GM12891 (cell line): ENCODE measurements at regions not wholly inside any gene's neighbourhood (a gene's known extent, or its start where the extent isn't known, plus 50 kb on each side); places are given as distances from the start of the nearest gene placed in this dataset.

Source experiments
- DNase-seq: peaks from one replicate; pipeline ENCODE4 v3.0.0; 2011; ENCODE audit warnings: low spot score; ENCODE audit not compliant: insufficient read length
- FAIRE-seq: peaks from 2 replicates; lab custom pipeline; 2011; peaks lifted over from hg19 to GRCh38; lab: Jason Lieb, UNC
- PAX5 ChIP-seq: IDR thresholded peaks from 2 replicates; pipeline ENCODE4 v1.6.1; 2011; ENCODE audit warnings: low read length, moderate library complexity, mild to moderate bottlenecking; ENCODE audit not compliant: insufficient read depth, severe bottlenecking
- POLR2A ChIP-seq: IDR thresholded peaks from 2 replicates; pipeline ENCODE4 v1.6.1; 2011; ENCODE audit warnings: low read depth, low read length, control low read depth
- POLR2AphosphoS5 ChIP-seq: IDR thresholded peaks from 2 replicates; pipeline ENCODE4 v1.6.1; 2011; ENCODE audit warnings: low read depth, low read length, control low read depth
- POU2F2 ChIP-seq: IDR thresholded peaks from 2 replicates; pipeline ENCODE4 v1.6.1; 2011; ENCODE audit warnings: low read depth, mild to moderate bottlenecking, control low read depth, low read length, moderate library complexity
- SPI1 ChIP-seq: IDR thresholded peaks from 2 replicates; pipeline ENCODE4 v1.6.1; 2011; ENCODE audit warnings: low read depth, low read length, control low read depth
- TAF1 ChIP-seq: IDR thresholded peaks from 2 replicates; pipeline ENCODE4 v1.6.1; 2011; ENCODE audit warnings: low read depth, low read length, control low read depth

DNA sequence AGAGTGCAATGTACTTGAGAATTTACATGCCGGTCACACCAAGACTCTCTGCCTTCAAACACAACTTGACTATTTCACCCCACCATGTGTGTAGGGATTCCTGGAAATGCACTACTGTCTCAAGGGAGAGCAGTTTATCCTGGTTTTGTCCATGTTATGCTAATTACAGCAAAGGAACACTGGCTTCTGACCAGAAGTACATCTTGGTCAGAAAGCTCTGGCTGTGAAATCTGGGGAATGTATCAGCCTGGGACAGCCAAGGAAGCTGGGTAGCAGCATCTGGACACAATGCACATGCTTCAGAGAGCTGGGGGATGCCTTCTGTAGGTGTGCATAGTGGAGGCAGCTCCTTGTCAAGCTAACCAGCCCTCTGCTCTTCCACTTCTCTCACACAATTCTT is 1432.6 kb upstream of the TENM3 start:
- FAIRE-seq (no peak), DNase-seq (no peak)
- no peak for TF ChIP-seq POLR2A
- TF ChIP-seq SPI1, result no peak
- TF ChIP-seq POU2F2, result no peak
- TF ChIP-seq TAF1, result no peak
- no peak for TF ChIP-seq POLR2AphosphoS5
- no peak for TF ChIP-seq PAX5

DNA sequence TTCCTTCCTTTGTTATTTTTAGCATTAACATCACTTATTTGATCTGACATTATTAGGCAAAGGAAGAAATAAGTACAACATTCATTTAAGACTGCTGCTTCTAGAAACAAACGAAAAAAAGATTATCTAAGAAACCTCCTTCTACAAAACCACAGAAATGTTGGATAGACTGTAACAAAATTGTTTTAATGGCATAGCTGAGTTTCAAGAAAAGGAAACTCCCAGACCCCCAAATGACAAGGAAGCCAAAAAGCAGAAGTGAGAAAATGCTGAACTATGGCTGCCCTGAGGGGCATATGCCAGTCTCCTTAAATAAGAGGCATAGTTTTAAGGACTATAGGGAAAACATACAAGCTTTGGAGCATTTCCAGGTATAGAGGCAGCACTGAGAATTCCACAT is 1431.6 kb upstream of the TENM3 start:
- TF ChIP-seq POU2F2 (no peak), SPI1 (peak; percentile 86), PAX5 (no peak)
- FAIRE-seq (no peak), DNase-seq (no peak)

- no peak for TF ChIP-seq POLR2AphosphoS5
- TF ChIP-seq TAF1, result no peak
- no peak for TF ChIP-seq POU2F2
- no peak for TF ChIP-seq POLR2A
- no peak for DNase-seq
These were observed 1430.4 kb upstream of the TENM3 start for GRCh38 chr4:180812783-180813182.

DNA sequence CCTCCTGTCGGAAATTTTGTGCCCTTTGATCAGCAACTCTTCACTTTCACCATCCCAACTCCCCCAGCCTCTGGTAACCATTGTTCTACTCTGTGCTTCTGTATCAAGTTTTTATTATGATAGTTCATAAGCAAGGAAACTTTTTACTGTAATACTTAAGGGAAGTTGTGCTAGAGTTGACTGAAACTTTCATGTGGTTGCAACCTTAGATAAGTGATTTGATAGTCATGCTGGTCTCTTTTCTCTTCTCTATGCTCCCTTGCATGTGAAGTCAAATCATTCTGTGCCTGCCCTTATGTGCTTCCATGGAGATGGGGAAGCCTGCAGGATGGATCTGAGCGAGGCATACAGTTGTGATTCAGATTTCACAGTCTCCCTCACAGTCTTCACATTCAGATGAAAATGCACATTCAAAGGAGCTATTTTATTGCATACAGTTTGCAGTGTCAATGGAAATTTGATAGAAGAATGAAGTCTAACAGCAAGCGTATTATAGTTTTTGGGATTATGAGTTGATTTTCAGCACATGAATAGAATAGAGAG is 1428.3 kb upstream of the TENM3 start:
- FAIRE-seq (no peak), DNase-seq (no peak)
- no peak for TF ChIP-seq POU2F2
- TF ChIP-seq SPI1, result no peak
- TF ChIP-seq PAX5, result no peak
- TF ChIP-seq POLR2AphosphoS5, result no peak
- no peak for TF ChIP-seq TAF1
- TF ChIP-seq POLR2A, result no peak

More at GRCh38 chr4:180812783-180813182, 1430.4 kb upstream of the TENM3 start:
- FAIRE-seq, result no peak

DNA sequence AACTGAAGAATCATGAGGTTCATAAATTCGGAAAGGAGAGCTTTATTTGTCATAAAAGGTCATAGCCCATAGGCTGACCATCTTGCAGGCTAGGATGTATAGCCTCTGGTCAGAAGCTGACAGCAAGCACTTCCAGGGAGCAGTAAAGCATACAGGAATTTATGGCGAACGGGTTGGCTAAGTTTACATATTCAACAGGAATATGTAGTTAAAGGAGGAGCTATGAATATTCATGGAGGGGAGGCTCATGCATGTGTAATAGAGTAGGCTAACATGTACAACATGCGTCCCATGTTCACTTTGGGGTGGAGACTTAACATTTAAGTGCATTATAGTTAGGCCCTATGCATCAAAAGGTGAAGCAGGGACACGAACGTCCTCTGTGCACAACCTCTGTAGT is 1425.7 kb upstream of the TENM3 start:
- FAIRE-seq, result no peak
- DNase-seq, result no peak
- TF ChIP-seq SPI1, result no peak
- TF ChIP-seq PAX5, result no peak
- no peak for TF ChIP-seq POLR2A
- no peak for TF ChIP-seq POLR2AphosphoS5
- no peak for TF ChIP-seq POU2F2
- TF ChIP-seq TAF1, result no peak

GRCh38 chr4:180823108-180823507 is 1420.1 kb upstream of the TENM3 start:
- no peak for DNase-seq

DNA sequence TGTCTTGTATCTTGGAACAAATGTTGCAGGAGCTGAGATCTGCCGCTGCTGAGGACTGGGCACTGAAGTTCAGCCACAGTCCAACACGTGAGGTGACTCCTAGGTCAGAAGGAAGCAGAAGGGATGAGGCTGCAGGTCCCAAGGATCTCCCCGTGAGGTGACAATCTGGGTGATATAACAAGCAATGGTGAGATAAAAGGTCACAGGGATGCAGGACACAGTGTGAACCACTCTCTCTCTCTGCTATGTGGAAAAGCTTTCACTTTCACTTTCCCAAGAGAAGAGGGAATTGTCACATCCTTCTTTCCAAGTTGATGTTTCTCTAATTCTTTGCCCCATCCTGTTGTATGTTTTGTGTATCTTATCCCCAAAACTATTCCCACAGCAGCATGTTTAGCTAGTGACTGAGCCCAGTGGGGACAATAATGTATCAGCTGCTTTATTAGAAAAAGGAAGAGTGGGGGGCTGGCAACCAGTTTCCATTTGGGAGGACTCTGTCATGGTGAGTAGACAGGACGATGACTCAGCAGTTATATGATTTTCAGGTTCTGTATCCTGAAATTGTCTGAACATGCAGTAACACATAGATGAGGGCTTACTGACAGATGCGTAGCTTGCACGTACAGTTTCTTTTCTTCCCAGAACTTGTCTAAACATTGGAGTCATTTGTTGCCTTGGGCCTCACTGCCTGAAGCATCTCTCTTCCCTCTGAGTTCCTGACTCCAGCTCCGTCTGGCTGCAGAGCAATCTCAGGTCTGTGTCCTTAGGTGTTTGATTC is 1415.8 kb upstream of the TENM3 start:
- DNase-seq (no peak), FAIRE-seq (no peak)

More at GRCh38 chr4:180823108-180823507, 1420.1 kb upstream of the TENM3 start:
- TF ChIP-seq POLR2A, result no peak
- no peak for TF ChIP-seq POLR2AphosphoS5
- TF ChIP-seq SPI1, result no peak
- TF ChIP-seq PAX5, result no peak
- TF ChIP-seq POU2F2, result no peak
- TF ChIP-seq TAF1, result no peak
- FAIRE-seq, result no peak

GRCh38 chr4:180828455-180829018 is 1414.7 kb upstream of the TENM3 start:
- FAIRE-seq, result no peak
- no peak for DNase-seq
- TF ChIP-seq POLR2A, result no peak
- no peak for TF ChIP-seq POLR2AphosphoS5
- no peak for TF ChIP-seq POU2F2
- no peak for TF ChIP-seq TAF1
- no peak for TF ChIP-seq PAX5
- no peak for TF ChIP-seq SPI1

More for the DNA sequence above, 1415.8 kb upstream of the TENM3 start:
- TF ChIP-seq PAX5, result no peak
- no peak for TF ChIP-seq TAF1
- no peak for TF ChIP-seq SPI1
- no peak for TF ChIP-seq POU2F2
- TF ChIP-seq POLR2AphosphoS5, result no peak
- no peak for TF ChIP-seq POLR2A

DNA sequence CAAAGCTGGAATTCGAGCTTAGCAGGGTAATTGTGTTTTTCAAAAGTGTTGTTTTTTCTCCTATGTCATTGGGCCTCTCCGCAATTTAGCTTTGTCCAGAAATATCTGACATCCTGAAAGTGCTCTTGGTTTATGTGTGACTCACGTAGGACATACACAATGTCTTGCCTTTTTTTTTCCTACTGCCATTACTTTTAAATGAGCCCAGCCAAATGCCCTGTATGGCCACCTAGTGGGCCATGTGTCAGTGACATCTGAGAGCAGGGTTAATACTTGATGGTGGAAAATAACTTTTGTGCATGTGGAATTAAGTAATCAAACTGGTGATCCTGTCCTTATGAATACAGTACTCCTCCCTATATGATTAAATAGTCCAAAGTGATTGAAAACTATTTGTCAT is 1411.1 kb upstream of the TENM3 start:
- FAIRE-seq, result no peak

DNA sequence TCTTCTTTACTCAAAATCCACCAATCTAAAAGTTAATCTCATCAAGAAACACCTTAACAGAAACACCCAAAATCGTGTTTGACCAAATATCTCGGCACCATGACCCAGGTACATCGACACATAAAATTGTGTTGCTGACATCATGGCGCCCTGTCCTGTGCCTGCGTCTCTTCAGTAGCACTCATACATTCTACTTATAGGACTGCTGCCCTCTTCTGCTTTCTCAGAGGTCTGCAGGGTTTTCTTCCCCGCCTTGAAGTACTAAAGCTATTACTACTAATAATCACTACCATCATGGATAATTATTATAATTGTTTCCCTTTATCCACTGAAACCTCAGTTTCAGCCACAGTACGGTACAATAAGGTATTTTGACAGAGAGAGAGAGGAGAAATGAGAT is 1403.1 kb upstream of the TENM3 start:
- TF ChIP-seq PAX5, result no peak
- no peak for TF ChIP-seq POLR2AphosphoS5
- no peak for TF ChIP-seq POLR2A
- no peak for TF ChIP-seq TAF1
- no peak for TF ChIP-seq POU2F2
- no peak for TF ChIP-seq SPI1
- no peak for DNase-seq
- no peak for FAIRE-seq

More for the DNA sequence above, 1411.1 kb upstream of the TENM3 start:
- TF ChIP-seq TAF1, result no peak
- TF ChIP-seq PAX5, result no peak
- TF ChIP-seq POLR2A, result no peak
- no peak for TF ChIP-seq POU2F2
- TF ChIP-seq POLR2AphosphoS5, result no peak
- TF ChIP-seq SPI1, result no peak
- no peak for DNase-seq
